ENCODE measurements at regions not wholly inside any gene's neighbourhood (a gene's known extent, or its start where the extent isn't known, plus 50 kb on each side); places are given as distances from the start of the nearest gene placed in this dataset.

GRCh38 chr6:165804331-165805066 lies 141.5 kb upstream of the PDE10A start:
- Histone ChIP-seq H3K4me3 (ENCODE audit: low read depth in 2 of 2, low read length in 2 of 2) (no peak overlapping the region), H3K27me3 (ENCODE audit: control insufficient read depth, insufficient read depth, low read length) (no peaks in the 10 kb centered on the region), H3K36me3 (ENCODE audit: control insufficient read depth, insufficient read depth, low read length) (no peaks in the 10 kb centered on the region), H3K27ac (ENCODE audit: low read length) (no peak overlapping the region), H3K9me3 (ENCODE audit: control insufficient read depth, insufficient read depth, low read depth, low read length) (no peaks in the 10 kb centered on the region), H3K4me1 (ENCODE audit: control insufficient read depth, insufficient read depth, low read length) (no peaks in the 10 kb centered on the region)
- DNase-seq (ENCODE audit: low read depth, low spot score) = no peak
- intact Hi-C loops (cut with micrococcal nuclease; ENCODE audit: unreplicated experiment) = no loop called here
- no TSS peak for BruUV-seq (replicated peaks)
- ChIA-PET CTCF (no interaction called here), POLR2A (no interaction called here)
- ATAC-seq = no peak
- in situ Hi-C loops (cut with HindIII; ENCODE audit: low pct_unique_long_range_greater_than_20kb, low sequenced_read_pairs) = no loop called here
- TF ChIP-seq REST (IDR thresholded peaks at IDR 0.05; ENCODE audit: insufficient read depth in 1 of 2, low read depth in 2 of 2, low read length in 1 of 2) (no peak), TCF7L2 (IDR thresholded peaks at IDR 0.05; ENCODE audit: low read depth, low read length) (no peak), CTCF (IDR thresholded peaks at IDR 0.05) (no peak), SIN3A (IDR thresholded peaks at IDR 0.05; ENCODE audit: borderline replicate concordance, insufficient read depth, low read depth, low read length) (no peak), POLR2AphosphoS5 (IDR thresholded peaks at IDR 0.05; ENCODE audit: low read depth, low read length) (no peak)

- TF ChIP-seq CTCF (IDR thresholded peaks at IDR 0.05) = no peak
- no peak for TF ChIP-seq POLR2AphosphoS5 (IDR thresholded peaks at IDR 0.05; ENCODE audit: low read depth, low read length)
- TF ChIP-seq SIN3A (IDR thresholded peaks at IDR 0.05; ENCODE audit: borderline replicate concordance, insufficient read depth, low read depth, low read length) = no peak
- TF ChIP-seq TCF7L2 (IDR thresholded peaks at IDR 0.05; ENCODE audit: low read depth, low read length) = no peak
- no peak for DNase-seq (ENCODE audit: low read depth, low spot score)
- in situ Hi-C loops (cut with HindIII; ENCODE audit: low pct_unique_long_range_greater_than_20kb, low sequenced_read_pairs) (no loop called here), intact Hi-C loops (cut with micrococcal nuclease; ENCODE audit: unreplicated experiment) (no loop called here)
- H3K36me3 ChIP-seq (ENCODE audit: control insufficient read depth, insufficient read depth, low read length) = no peaks in the 10 kb centered on the region
- no peaks in the 10 kb centered on the region for H3K4me1 ChIP-seq (ENCODE audit: control insufficient read depth, insufficient read depth, low read length)
- ATAC-seq = no peak
- ChIA-PET POLR2A (interaction anchor here (0.6 kb wide), 1 partner anchor 49 kb away, joined by 3 read pairs; no protein-coding TSS in a partner anchor), CTCF (no interaction called here)
- H3K27me3 ChIP-seq (ENCODE audit: control insufficient read depth, insufficient read depth, low read length) = no peaks in the 10 kb centered on the region
- H3K4me3 ChIP-seq (ENCODE audit: low read depth in 2 of 2, low read length in 2 of 2) = no peak overlapping the region
- H3K27ac ChIP-seq (ENCODE audit: low read length) = no peak overlapping the region
- BruUV-seq (replicated peaks) = no TSS peak
- no peaks in the 10 kb centered on the region for H3K9me3 ChIP-seq (ENCODE audit: control insufficient read depth, insufficient read depth, low read depth, low read length)
Observed at GRCh38 chr6:165800337-165800736, 137.3 kb upstream of the PDE10A start.

All from Panc1 (cell line).